Ascending aorta (tissue), 2 donors: ENCODE measurements at regions not wholly inside any gene's neighbourhood (a gene's known extent, or its start where the extent isn't known, plus 50 kb on each side); places are given as distances from the start of the nearest gene placed in this dataset.

ENCODE experiments used
- DNase-seq, 2 donors: peaks; one replicate each; pipeline ENCODE4 v3.0.0-alpha.2; 2019; ENCODE audit warnings: low spot score in 2 of 2
- H3K27ac ChIP-seq, 2 donors: fragments of 200-600 bp; sonication (generic); one replicate each; pipeline ENCODE4 v1.5.1; 2016 to 2017; ENCODE audit warnings: mild to moderate bottlenecking in 1 of 2
- H3K27me3 ChIP-seq: fragments of 200-600 bp; sonication (generic); one replicate; pipeline ENCODE4 v1.5.1; 2017
- H3K36me3 ChIP-seq, 2 donors: fragments of 200-600 bp; sonication (generic); one replicate each; pipeline ENCODE4 v1.5.1; 2016
- H3K4me1 ChIP-seq, 2 donors: fragments of 200-600 bp; sonication (generic); one replicate each; pipeline ENCODE4 v1.5.1; 2016 to 2017; ENCODE audit warnings: mild to moderate bottlenecking in 1 of 2
- H3K4me3 ChIP-seq, 2 donors: fragments of 200-600 bp; sonication (generic); one replicate each; pipeline ENCODE4 v1.5.1; 2016 to 2017; ENCODE audit warnings: mild to moderate bottlenecking in 1 of 2
- H3K9me3 ChIP-seq, 2 donors: fragments of 200-600 bp; sonication (generic); one replicate each; pipeline ENCODE4 v1.5.1; 2016
- CTCF ChIP-seq, 3 experiments: fragments of 200-600 bp in 2 of 3; fragments of 450-650 bp in 1 of 3; sonication (generic) in 2 of 3; IDR thresholded peaks; one replicate each; pipeline ENCODE4 v1.5.1; 2016 to 2019; ENCODE audit warnings: antibody characterized with exemption in 3 of 3, mild to moderate bottlenecking in 1 of 3, moderate library complexity in 1 of 3
- intact Hi-C: fragments of 100-400 bp; cut with DNase I; formaldehyde crosslinking; loops from one replicate; pipeline ENCODE4 v1.15.1; 2023

- no peak overlapping the region for H3K4me3 ChIP-seq
- no peak for DNase-seq
- no peak overlapping the region for H3K27ac ChIP-seq
- H3K4me1 ChIP-seq = no peaks in the 10 kb centered on the region
- intact Hi-C loops = no loop called here
- H3K9me3 ChIP-seq = no peaks in the 10 kb centered on the region
- no peaks in the 10 kb centered on the region for H3K36me3 ChIP-seq
- TF ChIP-seq CTCF (IDR thresholded peaks at IDR 0.05) = no peak
- no peaks in the 10 kb centered on the region for H3K27me3 ChIP-seq
Measured at GRCh38 chr14:82604819-82605218, 1071.2 kb upstream of the SEL1L start.

GRCh38 chr14:82621881-82622450 lies 1088.3 kb upstream of the SEL1L start:
- TF ChIP-seq CTCF (IDR thresholded peaks at IDR 0.05) = no peak
- H3K36me3 ChIP-seq = no peaks in the 10 kb centered on the region
- no peaks in the 10 kb centered on the region for H3K9me3 ChIP-seq
- DNase-seq = no peak
- no peak overlapping the region for H3K27ac ChIP-seq
- no peak overlapping the region for H3K4me3 ChIP-seq
- no peaks in the 10 kb centered on the region for H3K4me1 ChIP-seq
- H3K27me3 ChIP-seq = no peaks in the 10 kb centered on the region
- intact Hi-C loops = no loop called here

DNA sequence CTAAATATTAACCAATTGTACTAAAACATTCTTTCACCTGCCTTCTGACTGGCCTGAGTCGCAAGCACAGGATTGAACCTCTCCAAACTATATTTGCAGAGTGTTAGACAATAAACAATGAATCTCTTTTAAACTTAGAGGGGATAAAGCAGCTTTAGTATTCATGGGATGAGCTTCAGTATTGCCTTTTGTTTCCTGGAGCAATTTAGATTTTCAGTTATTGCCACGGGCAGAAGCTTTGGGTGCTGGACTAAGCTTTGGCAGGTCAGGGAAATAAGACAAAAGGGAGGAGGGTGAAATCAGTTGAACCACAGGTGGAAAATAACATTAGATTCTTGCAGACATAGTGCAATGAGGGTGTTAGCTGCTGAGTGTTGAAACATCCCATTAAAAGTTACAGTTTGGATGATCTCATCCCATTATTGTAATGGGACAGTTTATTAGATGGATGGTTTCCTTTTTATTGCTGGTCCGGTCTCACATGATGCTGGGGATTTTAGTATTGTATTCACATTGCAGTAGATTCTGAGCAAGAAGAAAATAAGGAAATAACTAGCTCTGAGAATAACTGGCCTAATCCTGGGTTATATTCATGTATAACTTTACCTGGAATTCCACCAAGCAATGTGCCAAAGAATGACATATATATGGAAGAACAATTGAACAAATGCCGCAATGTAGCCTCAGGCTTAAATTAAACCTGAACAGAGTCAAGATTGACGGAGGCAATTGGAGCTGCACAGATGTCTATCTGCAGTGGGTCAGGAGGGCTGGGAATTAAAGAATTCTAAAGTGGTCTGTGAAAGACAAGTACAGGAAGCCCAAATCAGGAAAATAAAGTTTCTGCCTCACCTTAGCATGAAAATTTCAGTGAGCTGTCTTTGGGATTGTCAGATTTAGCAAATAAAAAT lies 1092.8 kb upstream of the SEL1L start:
- intact Hi-C loops = no loop called here
- no peak overlapping the region for H3K27ac ChIP-seq
- H3K9me3 ChIP-seq = no peaks in the 10 kb centered on the region
- H3K4me1 ChIP-seq = no peaks in the 10 kb centered on the region
- TF ChIP-seq CTCF (IDR thresholded peaks at IDR 0.05) = no peak
- no peaks in the 10 kb centered on the region for H3K36me3 ChIP-seq
- no peaks in the 10 kb centered on the region for H3K27me3 ChIP-seq
- no peak for DNase-seq
- no peak overlapping the region for H3K4me3 ChIP-seq

DNA sequence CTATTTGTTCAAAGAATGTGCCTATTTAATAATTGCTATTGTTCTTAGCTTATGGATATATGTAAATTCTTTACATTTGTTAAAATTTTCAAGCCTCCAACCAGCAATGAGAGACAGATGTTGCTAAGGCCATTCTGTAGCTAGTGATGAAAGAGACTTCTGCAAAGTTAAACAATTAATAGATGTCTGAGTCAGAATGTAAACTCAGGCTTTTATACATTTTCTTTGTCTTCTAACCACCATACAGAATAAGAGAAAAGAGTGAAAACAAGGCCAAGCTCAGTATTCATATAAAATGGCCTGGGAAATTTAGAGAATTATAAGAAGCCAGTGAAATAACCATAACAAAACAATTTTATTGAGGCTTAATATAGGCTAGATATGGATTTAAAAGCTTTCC lies 1102.3 kb upstream of the SEL1L start:
- Histone ChIP-seq H3K36me3 (no peaks in the 10 kb centered on the region), H3K27ac (no peak overlapping the region), H3K4me3 (no peak overlapping the region), H3K4me1 (no peaks in the 10 kb centered on the region), H3K9me3 (no peaks in the 10 kb centered on the region), H3K27me3 (no peaks in the 10 kb centered on the region)
- DNase-seq = no peak
- intact Hi-C loops = no loop called here
- no peak for TF ChIP-seq CTCF (IDR thresholded peaks at IDR 0.05)

- no peak for TF ChIP-seq CTCF (IDR thresholded peaks at IDR 0.05)
- intact Hi-C loops = no loop called here
- Histone ChIP-seq H3K27ac (no peak overlapping the region), H3K27me3 (no peaks in the 10 kb centered on the region), H3K4me1 (no peaks in the 10 kb centered on the region), H3K9me3 (no peaks in the 10 kb centered on the region), H3K36me3 (no peaks in the 10 kb centered on the region), H3K4me3 (no peak overlapping the region)
- DNase-seq = no peak
Measured at GRCh38 chr14:82636426-82636825, 1102.8 kb upstream of the SEL1L start.
